Panc1 (cell line): ENCODE measurements at regions not wholly inside any gene's neighbourhood (a gene's known extent, or its start where the extent isn't known, plus 50 kb on each side); places are given as distances from the start of the nearest gene placed in this dataset.

Source experiments
- ATAC-seq: fragments of 200-7000 bp; cut with Tn5 transposase; 2 replicates; pipeline ENCODE4 v1.9.1; 2020; ENCODE audit warnings: mild to moderate bottlenecking, moderate library complexity
- BruUV-seq: library from RNA; stranded (reverse); fragments of 400-500 nt; replicated peaks from 2 replicates; lab custom pipeline; 2021; lab: Mats Ljungman, UMichigan
- CTCF ChIA-PET: fragments of 300-600 bp; sonication (Branson Sonifier 250); formaldehyde crosslinking; loops from one replicate; lab custom pipeline; 2022; ENCODE audit warnings: antibody characterized with exemption; lab: Charles Lee
- POLR2A ChIA-PET: fragments of 300-600 bp; sonication (Branson Sonifier 250); formaldehyde crosslinking; loops from one replicate; lab custom pipeline; 2022; ENCODE audit warnings: antibody characterized with exemption; lab: Charles Lee
- DNase-seq: peaks from one replicate; pipeline ENCODE4 v3.0.0-alpha.2; 2010; ENCODE audit warnings: low read depth, low spot score
- H3K27ac ChIP-seq: 2 replicates; pipeline ENCODE4 v1.5.1; 2011; ENCODE audit warnings: mild to moderate bottlenecking, low read length, inconsistent platforms
- H3K27me3 ChIP-seq: fragments of 200-500 bp; sonication (Bioruptor generic); 2 replicates; pipeline ENCODE4 v1.6.0; 2014; ENCODE audit warnings: low read length, inconsistent platforms; ENCODE audit not compliant: control insufficient read depth, insufficient read depth
- H3K36me3 ChIP-seq: fragments of 200-500 bp; sonication (Bioruptor generic); 2 replicates; pipeline ENCODE4 v1.5.1; 2014; ENCODE audit warnings: inconsistent platforms, mild to moderate bottlenecking, low read length, moderate library complexity; ENCODE audit not compliant: control insufficient read depth, insufficient read depth
- H3K4me1 ChIP-seq: 2 replicates; pipeline ENCODE4 v1.5.1; 2011; ENCODE audit warnings: inconsistent platforms, mild to moderate bottlenecking, low read length, moderate library complexity; ENCODE audit not compliant: control insufficient read depth, insufficient read depth
- H3K4me3 ChIP-seq, 2 experiments: 2 replicates each; pipeline ENCODE4 v1.5.1; 2011 to 2012; ENCODE audit warnings: low read depth in 2 of 2, low read length in 2 of 2, mild to moderate bottlenecking in 2 of 2, inconsistent platforms in 1 of 2, moderate library complexity in 1 of 2
- H3K9me3 ChIP-seq: fragments of 200-500 bp; sonication (Bioruptor generic); 2 replicates; pipeline ENCODE4 v1.5.1; 2014; ENCODE audit warnings: low read depth, mild to moderate bottlenecking, inconsistent platforms, low read length, moderate library complexity; ENCODE audit not compliant: control insufficient read depth, insufficient read depth
- POLR2AphosphoS5 ChIP-seq: IDR thresholded peaks from 2 replicates; pipeline ENCODE4 v1.6.1; 2012; ENCODE audit warnings: mild to moderate bottlenecking, low read depth, low read length, moderate library complexity
- REST ChIP-seq, 2 experiments: IDR thresholded peaks; 2 replicates each; pipeline ENCODE4 v1.6.1; 2011 to 2012; ENCODE audit warnings: low read depth in 2 of 2, control low read depth in 1 of 2, low read length in 1 of 2, mild to moderate bottlenecking in 1 of 2, moderate library complexity in 1 of 2; ENCODE audit not compliant: insufficient read depth in 1 of 2
- SIN3A ChIP-seq: IDR thresholded peaks from 2 replicates; pipeline ENCODE4 v1.6.1; 2012; ENCODE audit warnings: low read depth, mild to moderate bottlenecking, low read length, moderate library complexity, borderline replicate concordance; ENCODE audit not compliant: insufficient read depth
- TCF7L2 ChIP-seq: IDR thresholded peaks from 2 replicates; pipeline ENCODE4 v1.6.1; 2011; ENCODE audit warnings: mild to moderate bottlenecking, low read depth, low read length, inconsistent platforms
- in situ Hi-C: cut with HindIII; loops from 2 replicates; pipeline ENCODE4 v1.10.0; 2016; ENCODE audit warnings: low sequenced_read_pairs, low pct_unique_long_range_greater_than_20kb
- intact Hi-C: fragments of 100-400 bp; cut with micrococcal nuclease; formaldehyde crosslinking; loops from one replicate; pipeline ENCODE4 v1.10.0; 2022; ENCODE audit not compliant: unreplicated experiment
- TF ChIP-seq, protein P1 (sequence below): fragments of 450-650 bp; IDR thresholded peaks from 2 replicates; pipeline ENCODE4 v1.5.1; 2017; ENCODE audit warnings: mild to moderate bottlenecking

DNA sequence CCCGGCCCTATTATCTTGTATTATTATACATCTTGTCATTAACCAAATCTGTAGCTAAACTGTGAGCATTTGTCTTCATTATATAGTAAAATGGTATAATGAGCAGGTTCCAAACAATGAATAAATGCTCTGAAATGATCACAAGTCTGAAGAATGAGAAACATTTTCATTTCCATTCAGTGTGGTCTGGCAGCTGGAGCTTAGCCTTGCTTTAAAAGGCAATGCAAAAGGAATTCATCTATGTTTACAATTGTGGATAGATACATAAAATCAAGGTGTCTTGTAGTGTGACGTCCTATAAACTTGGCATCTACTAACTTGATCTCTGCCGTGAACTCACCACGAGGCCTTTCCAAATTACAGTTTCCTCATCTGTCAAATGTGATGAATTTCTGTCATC lies 168.3 kb downstream of the RMST start:
- no peak overlapping the region for H3K27ac ChIP-seq
- CTCF ChIA-PET = no interaction called here
- DNase-seq (no peak), ATAC-seq (no peak)
- H3K9me3 ChIP-seq = no peaks in the 10 kb centered on the region
- intact Hi-C loops (no loop called here), in situ Hi-C loops (no loop called here)
- H3K36me3 ChIP-seq = no peaks in the 10 kb centered on the region
- H3K4me3 ChIP-seq = no peak overlapping the region
- H3K4me1 ChIP-seq = no peaks in the 10 kb centered on the region
- POLR2A ChIA-PET = no interaction called here
- TF ChIP-seq SIN3A (no peak), REST (IDR thresholded peaks at IDR 0.05; ENCODE audit: insufficient read depth in 1 of 2, low read depth in 2 of 2, low read length in 1 of 2) (no peak), TCF7L2 (no peak), POLR2AphosphoS5 (no peak)
- TF ChIP-seq, protein P1, sequence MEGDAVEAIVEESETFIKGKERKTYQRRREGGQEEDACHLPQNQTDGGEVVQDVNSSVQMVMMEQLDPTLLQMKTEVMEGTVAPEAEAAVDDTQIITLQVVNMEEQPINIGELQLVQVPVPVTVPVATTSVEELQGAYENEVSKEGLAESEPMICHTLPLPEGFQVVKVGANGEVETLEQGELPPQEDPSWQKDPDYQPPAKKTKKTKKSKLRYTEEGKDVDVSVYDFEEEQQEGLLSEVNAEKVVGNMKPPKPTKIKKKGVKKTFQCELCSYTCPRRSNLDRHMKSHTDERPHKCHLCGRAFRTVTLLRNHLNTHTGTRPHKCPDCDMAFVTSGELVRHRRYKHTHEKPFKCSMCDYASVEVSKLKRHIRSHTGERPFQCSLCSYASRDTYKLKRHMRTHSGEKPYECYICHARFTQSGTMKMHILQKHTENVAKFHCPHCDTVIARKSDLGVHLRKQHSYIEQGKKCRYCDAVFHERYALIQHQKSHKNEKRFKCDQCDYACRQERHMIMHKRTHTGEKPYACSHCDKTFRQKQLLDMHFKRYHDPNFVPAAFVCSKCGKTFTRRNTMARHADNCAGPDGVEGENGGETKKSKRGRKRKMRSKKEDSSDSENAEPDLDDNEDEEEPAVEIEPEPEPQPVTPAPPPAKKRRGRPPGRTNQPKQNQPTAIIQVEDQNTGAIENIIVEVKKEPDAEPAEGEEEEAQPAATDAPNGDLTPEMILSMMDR = no peak
- no peaks in the 10 kb centered on the region for H3K27me3 ChIP-seq
- no TSS peak for BruUV-seq

GRCh38 chr12:97637770-97638169 lies 175.2 kb downstream of the RMST start:
- BruUV-seq = no TSS peak
- no peaks in the 10 kb centered on the region for H3K4me1 ChIP-seq
- DNase-seq (no peak), ATAC-seq (no peak)
- CTCF ChIA-PET = no interaction called here
- in situ Hi-C loops (no loop called here), intact Hi-C loops (no loop called here)
- H3K27me3 ChIP-seq = no peaks in the 10 kb centered on the region
- H3K36me3 ChIP-seq = no peaks in the 10 kb centered on the region
- H3K27ac ChIP-seq = no peak overlapping the region
- TF ChIP-seq, protein P1 = no peak
- TF ChIP-seq SIN3A = no peak
- no peak for TF ChIP-seq TCF7L2
- TF ChIP-seq REST (IDR thresholded peaks at IDR 0.05; ENCODE audit: insufficient read depth in 1 of 2, low read depth in 2 of 2, low read length in 1 of 2) = no peak
- TF ChIP-seq POLR2AphosphoS5 = no peak
- POLR2A ChIA-PET = no interaction called here
- H3K4me3 ChIP-seq = no peak overlapping the region
- H3K9me3 ChIP-seq = no peaks in the 10 kb centered on the region
